Liver (tissue), 3 donors: ENCODE measurements at regions not wholly inside any gene's neighbourhood (a gene's known extent, or its start where the extent isn't known, plus 50 kb on each side); places are given as distances from the start of the nearest gene placed in this dataset.

ENCODE experiments used
- ATF3 ChIP-seq: IDR thresholded peaks from 2 replicates; pipeline ENCODE4 v1.6.1; 2016; ENCODE audit warnings: antibody characterized with exemption
- CTCF ChIP-seq: fragments of 150-350 bp; IDR thresholded peaks from 2 replicates; pipeline ENCODE4 v1.5.1; 2017; ENCODE audit warnings: improper control_type of control experiment, low read depth, low read length; ENCODE audit not compliant: missing input control
- FOXA1 ChIP-seq: IDR thresholded peaks from 2 replicates; pipeline ENCODE4 v1.6.1; 2016; ENCODE audit warnings: antibody characterized with exemption
- GABPA ChIP-seq, 2 donors: IDR thresholded peaks in 1 of 2; conservative IDR thresholded peaks in 1 of 2; 2 replicates each; pipeline ENCODE4 v1.6.1; 2016; ENCODE audit warnings: antibody characterized with exemption in 2 of 2, mild to moderate bottlenecking in 1 of 2, moderate library complexity in 1 of 2
- MAX ChIP-seq: IDR thresholded peaks from 2 replicates; pipeline ENCODE4 v1.6.1; 2016; ENCODE audit warnings: antibody characterized with exemption
- RAD21 ChIP-seq, 2 donors: IDR thresholded peaks; 2 replicates each; pipeline ENCODE4 v1.6.1; 2016; ENCODE audit warnings: antibody characterized with exemption in 2 of 2, mild to moderate bottlenecking in 2 of 2
- REST ChIP-seq: IDR thresholded peaks from 2 replicates; pipeline ENCODE4 v1.6.1; 2016; ENCODE audit warnings: antibody characterized with exemption, mild to moderate bottlenecking
- RXRA ChIP-seq, 2 donors: IDR thresholded peaks; 2 replicates each; pipeline ENCODE4 v1.6.1; 2017 to 2018; ENCODE audit warnings: antibody characterized with exemption in 2 of 2, mild to moderate bottlenecking in 1 of 2
- SP1 ChIP-seq: IDR thresholded peaks from 2 replicates; pipeline ENCODE4 v1.6.1; 2018; ENCODE audit warnings: antibody characterized with exemption, mild to moderate bottlenecking
- ZBTB33 ChIP-seq: IDR thresholded peaks from 2 replicates; pipeline ENCODE4 v1.6.1; 2016; ENCODE audit warnings: antibody characterized with exemption
- donor health status: healthy.
- donor health status: healthy.

GRCh38 chr3:194806991-194807630, 121.4 kb downstream of the FAM43A start:
- TF ChIP-seq CTCF (no peak), REST (no peak), MAX (no peak), SP1 (no peak), ATF3 (no peak), RAD21 (IDR thresholded peaks at IDR 0.05) (no peak), FOXA1 (no peak), ZBTB33 (no peak), GABPA (IDR thresholded peaks at IDR 0.05 in 1 of 2, conservative IDR thresholded peaks at IDR 0.05 in 1 of 2) (no peak), RXRA (IDR thresholded peaks at IDR 0.05) (no peak)
